ENCODE measurements at regions not wholly inside any gene's neighbourhood (a gene's known extent, or its start where the extent isn't known, plus 50 kb on each side); places are given as distances from the start of the nearest gene placed in this dataset.
"Not testable (repeated sequence)": the region's sequence is repeated elsewhere in the genome, so short reads cannot be mapped to it uniquely, and the experiment has no call there.

DNA sequence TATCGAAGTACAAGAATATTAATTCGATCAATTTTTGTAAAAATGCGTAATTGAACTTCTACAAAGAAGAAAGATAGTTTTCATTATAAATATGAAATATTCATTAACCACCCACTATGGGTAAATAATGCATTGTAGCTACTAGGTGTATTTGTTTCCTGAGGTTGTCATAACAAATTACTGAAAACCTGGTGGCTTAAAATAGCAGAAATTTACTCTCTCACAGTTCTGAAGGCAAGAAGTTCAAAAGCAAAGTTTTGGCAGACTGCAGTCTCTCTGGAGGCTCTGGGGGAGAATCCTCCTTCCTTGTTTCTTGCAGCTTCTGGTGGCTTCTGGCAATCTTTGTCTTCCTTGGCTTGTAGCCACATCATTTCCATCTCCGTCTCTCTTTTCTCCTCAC lies 99.2 kb upstream of the MIR17HG start:
- no peak for DNase-seq (ENCODE audit: low read depth)
- no peak for TF ChIP-seq CTCF (IDR thresholded peaks at IDR 0.05; ENCODE audit: insufficient read depth, low read length)

GRCh38 chr13:91249370-91249769 lies 98.1 kb upstream of the MIR17HG start:
- no peak for DNase-seq (ENCODE audit: low read depth)
- TF ChIP-seq CTCF (IDR thresholded peaks at IDR 0.05; ENCODE audit: insufficient read depth, low read length), result no peak
- H3K4me3 ChIP-seq (ENCODE audit: low read depth, low read length), result no peak overlapping the region

More for the DNA sequence above, 99.2 kb upstream of the MIR17HG start:
- H3K4me3 ChIP-seq (ENCODE audit: low read depth, low read length), result no peak overlapping the region

DNA sequence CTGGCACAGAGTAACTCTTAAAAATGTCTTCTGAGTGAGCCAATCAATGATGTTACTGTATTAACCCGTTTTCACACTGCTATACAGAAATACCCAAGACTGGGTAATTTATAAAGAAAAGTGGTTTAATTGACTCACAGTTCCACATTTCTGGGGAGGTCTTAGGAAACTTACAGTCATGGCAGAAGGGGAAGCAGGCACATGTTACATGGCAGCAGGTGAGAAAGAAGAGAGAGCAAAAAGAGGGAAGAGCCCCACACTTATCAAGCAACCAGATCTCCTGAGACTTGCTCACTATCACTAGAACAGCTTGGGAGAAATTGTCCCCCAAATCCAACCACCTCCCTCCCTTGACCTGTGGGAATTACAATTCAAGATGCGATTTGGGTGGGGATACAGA lies 97.6 kb upstream of the MIR17HG start:
- TF ChIP-seq CTCF (IDR thresholded peaks at IDR 0.05; ENCODE audit: insufficient read depth, low read length), result no peak
- H3K4me3 ChIP-seq (ENCODE audit: low read depth, low read length), result no peak overlapping the region
- DNase-seq (ENCODE audit: low read depth), result no peak

DNA sequence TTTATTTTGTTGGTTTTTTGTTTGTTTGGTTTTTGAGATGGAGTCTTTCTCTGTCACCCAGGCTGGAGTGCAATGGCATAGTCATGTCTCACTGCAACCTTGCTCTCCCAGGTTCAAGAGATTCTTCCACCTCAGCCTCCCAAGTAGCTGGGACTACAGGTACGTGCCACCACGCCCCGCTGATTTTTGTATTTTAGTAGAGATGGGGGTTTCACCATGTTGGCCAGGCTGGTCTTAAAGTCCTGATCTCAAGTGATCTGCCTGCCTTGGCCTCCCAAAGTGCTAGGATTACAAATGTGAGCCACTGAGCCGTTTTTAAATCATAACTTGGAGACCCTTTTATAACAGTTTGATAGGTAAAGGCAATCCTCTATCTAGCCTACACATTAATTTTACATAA lies 95.9 kb upstream of the MIR17HG start:
- H3K4me3 ChIP-seq (ENCODE audit: low read depth, low read length); DNase-seq (ENCODE audit: low read depth): not testable (repeated sequence)

- TF ChIP-seq CTCF (IDR thresholded peaks at IDR 0.05; ENCODE audit: insufficient read depth, low read length), result no peak
- no peak for DNase-seq (ENCODE audit: low read depth)
- no peak overlapping the region for H3K4me3 ChIP-seq (ENCODE audit: low read depth, low read length)
These were observed 83.0 kb upstream of the MIR17HG start for GRCh38 chr13:91264484-91264883.

DNA sequence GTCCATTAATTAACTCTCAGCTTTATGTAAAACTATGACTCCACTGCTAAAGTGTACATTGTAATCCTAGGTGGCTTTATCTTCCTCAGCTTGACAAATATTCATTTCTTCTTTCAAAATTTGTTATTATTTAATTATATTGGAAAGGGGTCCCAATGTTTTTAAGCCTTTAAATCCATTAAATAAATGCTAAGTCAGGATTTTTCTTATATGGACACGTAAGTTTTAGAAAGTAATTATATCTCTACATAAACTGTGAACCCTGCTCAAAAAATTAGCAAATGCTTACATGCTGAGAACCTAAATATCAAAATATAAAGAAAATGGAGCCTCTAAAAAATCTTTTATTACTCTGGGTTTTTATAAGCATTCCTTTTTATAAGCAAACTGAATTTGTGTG lies 78.2 kb upstream of the MIR17HG start:
- no peak for TF ChIP-seq CTCF (IDR thresholded peaks at IDR 0.05; ENCODE audit: insufficient read depth, low read length)
- H3K4me3 ChIP-seq (ENCODE audit: low read depth, low read length), result no peak overlapping the region
- DNase-seq (ENCODE audit: low read depth), result no peak

DNA sequence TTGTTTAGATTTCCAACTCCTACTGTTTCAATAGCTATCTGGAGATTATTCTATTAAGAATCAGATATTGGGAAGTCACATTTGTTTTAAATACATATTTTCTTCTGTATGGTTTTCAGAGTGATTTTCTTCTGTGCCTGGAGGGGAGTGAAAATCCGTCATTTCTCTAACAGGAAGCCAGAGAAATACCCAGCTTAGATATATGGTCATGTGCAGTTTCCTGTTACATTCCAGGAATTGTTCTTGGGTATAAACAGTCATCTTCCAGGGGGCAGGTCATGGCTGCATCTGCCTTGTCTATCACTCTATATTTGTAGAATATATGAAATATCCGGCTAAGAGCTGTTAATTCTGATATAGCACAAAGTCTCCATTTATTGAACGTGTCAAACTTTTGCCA lies 77.5 kb upstream of the MIR17HG start:
- DNase-seq (ENCODE audit: low read depth), result no peak
- no peak for TF ChIP-seq CTCF (IDR thresholded peaks at IDR 0.05; ENCODE audit: insufficient read depth, low read length)
- no peak overlapping the region for H3K4me3 ChIP-seq (ENCODE audit: low read depth, low read length)
